ENCODE measurements at regions not wholly inside any gene's neighbourhood (a gene's known extent, or its start where the extent isn't known, plus 50 kb on each side); places are given as distances from the start of the nearest gene placed in this dataset.

GRCh38 chr16:87094556-87094865, 222.7 kb downstream of the C16orf95 start:
- Mint-ChIP-seq H3K9me3 (no peaks in the 10 kb centered on the region), H3K36me3 (ENCODE audit: low read depth) (no peaks in the 10 kb centered on the region), H3K27me3 (ENCODE audit: low read depth) (peaks cover 5% of the 10 kb centered on the region), H3K4me1 (ENCODE audit: low read depth) (no peaks in the 10 kb centered on the region), H3K4me3 (no peak overlapping the region), H3K27ac (no peak overlapping the region)
- DNase-seq (ENCODE audit: low spot score), result no peak

GRCh38 chr16:87095271-87095670, 221.9 kb downstream of the C16orf95 start:
- Mint-ChIP-seq H3K4me3 (no peak overlapping the region), H3K27ac (no peak overlapping the region)

DNA sequence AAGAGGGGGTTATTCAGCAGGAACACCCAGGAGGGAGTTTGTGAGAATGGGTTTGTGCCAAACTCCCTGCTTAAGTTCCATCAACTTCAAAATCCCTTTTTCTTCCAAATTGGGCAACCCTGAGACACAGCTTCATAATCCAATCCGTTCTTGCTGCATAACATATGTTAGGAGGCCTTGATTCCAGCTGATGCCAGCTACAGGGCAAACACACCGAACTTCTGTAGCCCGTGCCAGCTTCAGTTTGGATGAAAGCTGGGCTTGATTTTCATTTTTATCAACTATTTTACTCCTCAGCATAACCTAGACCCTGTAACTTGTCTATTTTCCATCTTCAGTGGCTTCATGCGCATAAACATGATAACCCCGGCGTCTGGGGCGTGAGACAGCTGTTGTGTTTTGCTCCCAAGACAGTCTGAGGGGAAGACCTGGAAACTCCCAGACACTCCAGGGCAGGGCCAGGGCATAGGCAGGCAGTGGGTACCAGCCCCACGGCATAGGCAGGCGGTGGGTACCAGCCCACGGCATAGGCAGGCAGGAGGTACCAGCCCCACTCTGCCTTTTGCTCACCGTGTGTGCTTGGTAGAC, 220.4 kb downstream of the C16orf95 start:
- H3K27ac Mint-ChIP-seq, result no peak overlapping the region
- DNase-seq (ENCODE audit: low spot score), result no peak
- H3K36me3 Mint-ChIP-seq (ENCODE audit: low read depth), result no peaks in the 10 kb centered on the region
- H3K9me3 Mint-ChIP-seq, result no peaks in the 10 kb centered on the region
- no peak overlapping the region for H3K4me3 Mint-ChIP-seq
- no peaks in the 10 kb centered on the region for H3K27me3 Mint-ChIP-seq (ENCODE audit: low read depth)
- H3K4me1 Mint-ChIP-seq (ENCODE audit: low read depth), result no peaks in the 10 kb centered on the region

More at GRCh38 chr16:87095271-87095670, 221.9 kb downstream of the C16orf95 start:
- no peak for DNase-seq (ENCODE audit: low spot score)
- Mint-ChIP-seq H3K27me3 (ENCODE audit: low read depth) (peaks cover 4% of the 10 kb centered on the region), H3K4me1 (ENCODE audit: low read depth) (no peaks in the 10 kb centered on the region), H3K36me3 (ENCODE audit: low read depth) (no peaks in the 10 kb centered on the region), H3K9me3 (no peaks in the 10 kb centered on the region)

- no peaks in the 10 kb centered on the region for H3K27me3 Mint-ChIP-seq (ENCODE audit: low read depth)
- H3K4me3 Mint-ChIP-seq, result no peak overlapping the region
- no peaks in the 10 kb centered on the region for H3K9me3 Mint-ChIP-seq
- no peaks in the 10 kb centered on the region for H3K36me3 Mint-ChIP-seq (ENCODE audit: low read depth)
- H3K4me1 Mint-ChIP-seq (ENCODE audit: low read depth), result no peaks in the 10 kb centered on the region
- H3K27ac Mint-ChIP-seq, result no peak overlapping the region
- DNase-seq (ENCODE audit: low spot score), result no peak
Observed at GRCh38 chr16:87098361-87098760, 218.8 kb downstream of the C16orf95 start.

- no peak overlapping the region for H3K27ac Mint-ChIP-seq
- no peaks in the 10 kb centered on the region for H3K4me1 Mint-ChIP-seq (ENCODE audit: low read depth)
- no peaks in the 10 kb centered on the region for H3K27me3 Mint-ChIP-seq (ENCODE audit: low read depth)
- no peaks in the 10 kb centered on the region for H3K9me3 Mint-ChIP-seq
- H3K36me3 Mint-ChIP-seq (ENCODE audit: low read depth), result no peaks in the 10 kb centered on the region
- no peak for DNase-seq (ENCODE audit: low spot score)
- no peak overlapping the region for H3K4me3 Mint-ChIP-seq
Observed at GRCh38 chr16:87098976-87099720, 218.0 kb downstream of the C16orf95 start.

DNA sequence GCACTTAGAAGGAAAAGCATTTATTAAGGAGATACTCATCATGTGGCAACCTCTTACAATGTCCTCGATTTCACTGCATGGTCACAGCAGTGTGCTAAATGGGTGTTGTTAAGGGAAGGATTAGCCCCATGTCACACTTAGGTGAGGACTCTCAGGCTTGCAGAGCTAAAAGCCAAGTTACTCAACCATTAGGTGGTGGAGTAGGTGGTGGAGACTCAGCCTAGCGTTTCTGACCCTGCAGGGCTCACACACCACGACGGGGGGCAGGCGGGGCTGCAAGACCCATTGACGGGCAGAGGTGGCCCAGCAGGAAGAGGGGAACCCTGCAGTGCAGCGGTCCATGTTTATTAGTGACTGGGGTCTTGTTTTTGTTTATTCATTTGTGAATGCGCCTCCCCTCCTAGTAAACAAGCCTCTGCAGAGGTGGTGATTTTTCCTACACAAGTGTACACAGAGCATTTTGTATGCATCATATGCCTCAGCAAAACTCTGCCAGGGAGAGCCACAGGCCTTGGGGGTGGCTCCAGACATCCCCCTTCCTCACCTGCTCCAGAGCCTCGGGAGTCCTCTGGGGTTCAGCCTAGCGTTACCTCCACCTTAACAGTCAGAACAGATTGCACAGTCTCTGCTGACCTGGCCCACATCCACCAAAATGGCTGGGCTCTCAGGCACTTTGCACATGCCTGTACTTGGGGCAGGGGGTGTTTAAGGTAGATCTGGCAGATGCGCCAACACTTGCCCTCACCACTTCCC, 216.7 kb downstream of the C16orf95 start:
- no peaks in the 10 kb centered on the region for H3K27me3 Mint-ChIP-seq (ENCODE audit: low read depth)
- DNase-seq (ENCODE audit: low spot score), result no peak
- H3K27ac Mint-ChIP-seq, result no peak overlapping the region
- H3K9me3 Mint-ChIP-seq, result no peaks in the 10 kb centered on the region
- no peak overlapping the region for H3K4me3 Mint-ChIP-seq
- no peaks in the 10 kb centered on the region for H3K36me3 Mint-ChIP-seq (ENCODE audit: low read depth)
- no peaks in the 10 kb centered on the region for H3K4me1 Mint-ChIP-seq (ENCODE audit: low read depth)

DNA sequence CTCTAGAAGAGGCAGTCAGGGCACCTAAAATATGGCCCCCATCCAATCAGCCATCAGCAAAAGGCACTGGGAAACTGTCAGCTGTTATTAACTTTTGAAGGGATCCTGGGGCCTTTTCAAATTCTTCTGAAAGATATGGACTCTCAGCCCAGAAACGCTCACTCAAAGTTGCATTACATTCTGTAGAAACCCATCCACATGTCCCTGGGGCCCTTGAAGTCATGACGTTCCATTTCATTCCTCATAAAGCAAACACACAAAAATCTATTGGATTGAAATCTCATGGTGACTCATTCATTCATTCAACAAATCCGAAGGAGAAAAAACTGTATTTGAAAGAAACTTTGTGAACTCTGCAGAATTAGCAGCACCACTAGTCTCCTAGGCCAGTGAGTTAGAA, 215.3 kb downstream of the C16orf95 start:
- no peak overlapping the region for H3K27ac Mint-ChIP-seq
- H3K9me3 Mint-ChIP-seq, result no peaks in the 10 kb centered on the region
- DNase-seq (ENCODE audit: low spot score), result no peak
- no peaks in the 10 kb centered on the region for H3K36me3 Mint-ChIP-seq (ENCODE audit: low read depth)
- no peaks in the 10 kb centered on the region for H3K4me1 Mint-ChIP-seq (ENCODE audit: low read depth)
- H3K27me3 Mint-ChIP-seq (ENCODE audit: low read depth), result no peaks in the 10 kb centered on the region
- H3K4me3 Mint-ChIP-seq, result no peak overlapping the region

- H3K36me3 Mint-ChIP-seq (ENCODE audit: low read depth), result no peaks in the 10 kb centered on the region
- H3K27ac Mint-ChIP-seq, result no peak overlapping the region
- DNase-seq (ENCODE audit: low spot score), result no peak
- H3K4me3 Mint-ChIP-seq, result no peak overlapping the region
- H3K27me3 Mint-ChIP-seq (ENCODE audit: low read depth), result no peaks in the 10 kb centered on the region
- no peaks in the 10 kb centered on the region for H3K9me3 Mint-ChIP-seq
- no peaks in the 10 kb centered on the region for H3K4me1 Mint-ChIP-seq (ENCODE audit: low read depth)
Observed at GRCh38 chr16:87107201-87107600, 210.0 kb downstream of the C16orf95 start.

- H3K27ac Mint-ChIP-seq, result no peak overlapping the region
- no peaks in the 10 kb centered on the region for H3K9me3 Mint-ChIP-seq
- no peak overlapping the region for H3K4me3 Mint-ChIP-seq
- H3K4me1 Mint-ChIP-seq (ENCODE audit: low read depth), result no peaks in the 10 kb centered on the region
- no peaks in the 10 kb centered on the region for H3K36me3 Mint-ChIP-seq (ENCODE audit: low read depth)
- H3K27me3 Mint-ChIP-seq (ENCODE audit: low read depth), result no peaks in the 10 kb centered on the region
- no peak for DNase-seq (ENCODE audit: low spot score)
Observed at GRCh38 chr16:87108278-87108677, 208.9 kb downstream of the C16orf95 start.

GRCh38 chr16:87108941-87109340, 208.3 kb downstream of the C16orf95 start:
- H3K9me3 Mint-ChIP-seq, result no peaks in the 10 kb centered on the region

GRCh38 chr16:87114832-87115231, 202.4 kb downstream of the C16orf95 start:
- H3K36me3 Mint-ChIP-seq (ENCODE audit: low read depth), result no peaks in the 10 kb centered on the region
- no peak for DNase-seq (ENCODE audit: low spot score)
- H3K27me3 Mint-ChIP-seq (ENCODE audit: low read depth), result peaks cover 11% of the 10 kb centered on the region
- H3K4me1 Mint-ChIP-seq (ENCODE audit: low read depth), result no peaks in the 10 kb centered on the region
- no peak overlapping the region for H3K4me3 Mint-ChIP-seq
- no peaks in the 10 kb centered on the region for H3K9me3 Mint-ChIP-seq
- H3K27ac Mint-ChIP-seq, result no peak overlapping the region

More at GRCh38 chr16:87108941-87109340, 208.3 kb downstream of the C16orf95 start:
- Mint-ChIP-seq H3K4me3 (no peak overlapping the region), H3K4me1 (ENCODE audit: low read depth) (no peaks in the 10 kb centered on the region), H3K36me3 (ENCODE audit: low read depth) (no peaks in the 10 kb centered on the region), H3K27ac (no peak overlapping the region), H3K27me3 (ENCODE audit: low read depth) (no peaks in the 10 kb centered on the region)
- no peak for DNase-seq (ENCODE audit: low spot score)

- Mint-ChIP-seq H3K36me3 (ENCODE audit: low read depth) (no peaks in the 10 kb centered on the region), H3K4me1 (ENCODE audit: low read depth) (no peaks in the 10 kb centered on the region), H3K9me3 (no peaks in the 10 kb centered on the region), H3K27ac (no peak overlapping the region), H3K4me3 (no peak overlapping the region), H3K27me3 (ENCODE audit: low read depth) (peaks cover 11% of the 10 kb centered on the region)
- no peak for DNase-seq (ENCODE audit: low spot score)
Observed at GRCh38 chr16:87115646-87116045, 201.5 kb downstream of the C16orf95 start.

- H3K9me3 Mint-ChIP-seq, result no peaks in the 10 kb centered on the region
- no peak for DNase-seq (ENCODE audit: low spot score)
- H3K4me1 Mint-ChIP-seq (ENCODE audit: low read depth), result no peaks in the 10 kb centered on the region
- H3K27me3 Mint-ChIP-seq (ENCODE audit: low read depth), result peaks cover 11% of the 10 kb centered on the region
- no peaks in the 10 kb centered on the region for H3K36me3 Mint-ChIP-seq (ENCODE audit: low read depth)
- no peak overlapping the region for H3K27ac Mint-ChIP-seq
- no peak overlapping the region for H3K4me3 Mint-ChIP-seq
Observed at GRCh38 chr16:87117936-87118335, 199.3 kb downstream of the C16orf95 start.

GRCh38 chr16:87119168-87119567, 198.0 kb downstream of the C16orf95 start:
- no peak overlapping the region for H3K27ac Mint-ChIP-seq
- H3K9me3 Mint-ChIP-seq, result no peaks in the 10 kb centered on the region
- DNase-seq (ENCODE audit: low spot score), result no peak
- H3K36me3 Mint-ChIP-seq (ENCODE audit: low read depth), result no peaks in the 10 kb centered on the region
- no peak overlapping the region for H3K4me3 Mint-ChIP-seq
- H3K27me3 Mint-ChIP-seq (ENCODE audit: low read depth), result peaks cover 11% of the 10 kb centered on the region
- no peaks in the 10 kb centered on the region for H3K4me1 Mint-ChIP-seq (ENCODE audit: low read depth)

Data from T-helper 2 cell treated with Interferon-gamma antibody and Interleukin-4, amounts not matched to agents 5 μg/mL and 100 μg/mL, for 36 hours (primary cell).